NB4 (cell line): ENCODE measurements at regions not wholly inside any gene's neighbourhood (a gene's known extent, or its start where the extent isn't known, plus 50 kb on each side); places are given as distances from the start of the nearest gene placed in this dataset.

Experiments used
- POLR2A ChIP-seq: IDR thresholded peaks from 2 replicates; pipeline ENCODE4 v1.6.1; 2011; ENCODE audit warnings: mild to moderate bottlenecking; ENCODE audit not compliant: insufficient read length; ENCODE audit errors: extremely low read depth
- TF ChIP-seq, protein P1 (sequence below): IDR thresholded peaks from one replicate; pipeline ENCODE4 v1.5.1; 2012; ENCODE audit warnings: low read depth, low read length

DNA sequence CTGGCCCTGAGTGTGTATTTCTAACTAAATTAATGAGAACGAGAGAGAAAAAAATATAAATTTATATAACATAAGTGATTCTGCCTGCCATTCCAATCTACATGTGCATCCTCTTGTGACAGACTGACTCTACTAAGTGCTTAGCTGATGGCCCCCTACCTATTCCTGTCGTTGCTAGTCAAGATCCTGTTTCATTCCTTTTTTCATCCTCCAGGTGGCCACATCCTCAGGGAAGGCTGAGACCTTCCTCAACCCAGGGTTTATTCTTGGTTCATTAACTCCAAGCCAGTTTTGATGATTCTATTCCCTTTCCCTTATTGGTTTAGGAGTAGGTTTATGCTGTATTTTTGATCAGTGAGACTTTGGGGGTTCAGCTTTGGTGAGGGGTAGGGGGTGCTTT lies 201.3 kb downstream of the C9orf152 start:
- no peak for TF ChIP-seq POLR2A
- TF ChIP-seq, protein P1, sequence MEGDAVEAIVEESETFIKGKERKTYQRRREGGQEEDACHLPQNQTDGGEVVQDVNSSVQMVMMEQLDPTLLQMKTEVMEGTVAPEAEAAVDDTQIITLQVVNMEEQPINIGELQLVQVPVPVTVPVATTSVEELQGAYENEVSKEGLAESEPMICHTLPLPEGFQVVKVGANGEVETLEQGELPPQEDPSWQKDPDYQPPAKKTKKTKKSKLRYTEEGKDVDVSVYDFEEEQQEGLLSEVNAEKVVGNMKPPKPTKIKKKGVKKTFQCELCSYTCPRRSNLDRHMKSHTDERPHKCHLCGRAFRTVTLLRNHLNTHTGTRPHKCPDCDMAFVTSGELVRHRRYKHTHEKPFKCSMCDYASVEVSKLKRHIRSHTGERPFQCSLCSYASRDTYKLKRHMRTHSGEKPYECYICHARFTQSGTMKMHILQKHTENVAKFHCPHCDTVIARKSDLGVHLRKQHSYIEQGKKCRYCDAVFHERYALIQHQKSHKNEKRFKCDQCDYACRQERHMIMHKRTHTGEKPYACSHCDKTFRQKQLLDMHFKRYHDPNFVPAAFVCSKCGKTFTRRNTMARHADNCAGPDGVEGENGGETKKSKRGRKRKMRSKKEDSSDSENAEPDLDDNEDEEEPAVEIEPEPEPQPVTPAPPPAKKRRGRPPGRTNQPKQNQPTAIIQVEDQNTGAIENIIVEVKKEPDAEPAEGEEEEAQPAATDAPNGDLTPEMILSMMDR: no peak
